ENCODE measurements at regions not wholly inside any gene's neighbourhood (a gene's known extent, or its start where the extent isn't known, plus 50 kb on each side); places are given as distances from the start of the nearest gene placed in this dataset.

DNA sequence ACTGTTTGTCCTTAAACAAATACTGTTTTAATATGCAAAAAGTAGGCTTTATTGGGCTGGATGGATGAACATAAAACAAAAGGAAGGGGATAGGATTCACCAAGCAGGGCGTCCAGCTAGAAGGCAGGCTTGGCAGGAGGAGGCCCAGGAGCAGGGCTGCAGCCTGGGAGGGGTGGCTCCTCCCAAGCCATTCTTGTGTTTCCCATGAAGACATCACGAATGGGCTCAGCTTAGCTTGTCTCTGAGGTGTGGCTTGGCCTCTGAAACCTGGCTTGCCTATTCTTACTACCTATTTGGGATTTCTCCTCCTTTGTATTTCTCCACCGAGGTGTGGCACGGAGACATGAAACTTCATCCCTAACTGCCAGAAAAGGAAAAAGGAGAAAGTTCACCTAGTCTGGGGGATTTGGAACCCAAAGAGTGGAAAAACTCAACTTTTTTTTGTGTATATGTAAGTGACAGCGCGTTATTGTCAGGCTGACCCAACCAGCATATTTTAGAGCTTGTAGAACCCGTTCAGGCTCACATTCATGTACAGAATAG is 481.9 kb upstream of the SPRED2 start:
- Histone ChIP-seq H3K4me3 (ENCODE audit: low read depth, low read length, poor library complexity, severe bottlenecking) (no peak overlapping the region), H3K4me1 (ENCODE audit: insufficient read depth, low read length, poor library complexity, severe bottlenecking) (peaks cover 25% of the 10 kb centered on the region), H3K36me3 (ENCODE audit: insufficient read depth, low read length, poor library complexity, severe bottlenecking) (no peaks in the 10 kb centered on the region), H3K27me3 (replicated peaks; ENCODE audit: insufficient read depth, low read depth, low read length, poor library complexity) (no peaks in the 10 kb centered on the region), H3K9me3 (ENCODE audit: low read depth, low read length, poor library complexity, severe bottlenecking) (no peaks in the 10 kb centered on the region), H3K27ac (ENCODE audit: low read depth, low read length, poor library complexity, severe bottlenecking) (peak overlapping the region; percentile 39)
- intact Hi-C loops (cut with micrococcal nuclease; ENCODE audit: unreplicated experiment) = no loop called here
- POLR2A ChIA-PET (ENCODE audit: low non-redundant PET) = interaction anchor here (0.6 kb wide), 1 partner anchor 961 kb away, joined by 3 read pairs; no protein-coding TSS in a partner anchor
- no peak for TF ChIP-seq EZH2 (IDR thresholded peaks at IDR 0.05; ENCODE audit: borderline replicate concordance, low read depth, low read length, poor library complexity, severe bottlenecking)
- TF ChIP-seq, protein P1, sequence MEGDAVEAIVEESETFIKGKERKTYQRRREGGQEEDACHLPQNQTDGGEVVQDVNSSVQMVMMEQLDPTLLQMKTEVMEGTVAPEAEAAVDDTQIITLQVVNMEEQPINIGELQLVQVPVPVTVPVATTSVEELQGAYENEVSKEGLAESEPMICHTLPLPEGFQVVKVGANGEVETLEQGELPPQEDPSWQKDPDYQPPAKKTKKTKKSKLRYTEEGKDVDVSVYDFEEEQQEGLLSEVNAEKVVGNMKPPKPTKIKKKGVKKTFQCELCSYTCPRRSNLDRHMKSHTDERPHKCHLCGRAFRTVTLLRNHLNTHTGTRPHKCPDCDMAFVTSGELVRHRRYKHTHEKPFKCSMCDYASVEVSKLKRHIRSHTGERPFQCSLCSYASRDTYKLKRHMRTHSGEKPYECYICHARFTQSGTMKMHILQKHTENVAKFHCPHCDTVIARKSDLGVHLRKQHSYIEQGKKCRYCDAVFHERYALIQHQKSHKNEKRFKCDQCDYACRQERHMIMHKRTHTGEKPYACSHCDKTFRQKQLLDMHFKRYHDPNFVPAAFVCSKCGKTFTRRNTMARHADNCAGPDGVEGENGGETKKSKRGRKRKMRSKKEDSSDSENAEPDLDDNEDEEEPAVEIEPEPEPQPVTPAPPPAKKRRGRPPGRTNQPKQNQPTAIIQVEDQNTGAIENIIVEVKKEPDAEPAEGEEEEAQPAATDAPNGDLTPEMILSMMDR (conservative IDR thresholded peaks at IDR 0.05; ENCODE audit: low read depth, low read length) = no peak
- BruUV-seq (replicated peaks) = no TSS peak
- DNase-seq (ENCODE audit: low spot score) = peak; percentile 15
- CTCF ChIA-PET = no interaction called here

DNA sequence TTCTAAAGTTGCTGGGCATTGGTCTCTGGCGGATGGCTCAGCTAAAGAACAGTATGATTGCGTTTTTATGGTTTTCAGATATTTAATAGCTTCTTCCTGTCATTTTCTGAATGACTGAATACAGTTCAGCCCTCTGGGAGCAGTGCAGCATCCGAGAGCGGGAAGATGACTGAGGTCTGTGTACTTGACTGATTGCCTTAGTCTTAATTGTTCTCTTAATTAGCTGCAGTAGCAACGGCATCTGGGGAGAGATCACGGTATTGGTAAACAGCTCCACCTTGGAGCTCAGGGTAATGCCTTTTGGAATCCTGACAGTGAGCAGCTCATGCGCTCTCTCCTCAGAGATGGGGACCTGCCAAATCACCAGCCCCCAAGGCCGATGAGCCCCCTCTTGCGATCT is 481.4 kb upstream of the SPRED2 start:
- Histone ChIP-seq H3K9me3 (ENCODE audit: low read depth, low read length, poor library complexity, severe bottlenecking) (no peaks in the 10 kb centered on the region), H3K4me1 (ENCODE audit: insufficient read depth, low read length, poor library complexity, severe bottlenecking) (peaks cover 25% of the 10 kb centered on the region), H3K27me3 (replicated peaks; ENCODE audit: insufficient read depth, low read depth, low read length, poor library complexity) (no peaks in the 10 kb centered on the region), H3K4me3 (ENCODE audit: low read depth, low read length, poor library complexity, severe bottlenecking) (no peak overlapping the region), H3K36me3 (ENCODE audit: insufficient read depth, low read length, poor library complexity, severe bottlenecking) (no peaks in the 10 kb centered on the region), H3K27ac (ENCODE audit: low read depth, low read length, poor library complexity, severe bottlenecking) (peak overlapping the region; percentile 39)
- CTCF ChIA-PET = interaction anchor here (1.0 kb wide), 1 partner anchor 190 kb away, joined by 3 read pairs; no protein-coding TSS in a partner anchor
- intact Hi-C loops (cut with micrococcal nuclease; ENCODE audit: unreplicated experiment) = no loop called here
- TF ChIP-seq, protein P1 (conservative IDR thresholded peaks at IDR 0.05; ENCODE audit: low read depth, low read length) = no peak
- no peak for TF ChIP-seq EZH2 (IDR thresholded peaks at IDR 0.05; ENCODE audit: borderline replicate concordance, low read depth, low read length, poor library complexity, severe bottlenecking)
- BruUV-seq (replicated peaks) = no TSS peak
- peak; percentile 67 for DNase-seq (ENCODE audit: low spot score)
- POLR2A ChIA-PET (ENCODE audit: low non-redundant PET) = interaction anchor here (0.6 kb wide), 1 partner anchor 962 kb away, joined by 3 read pairs; no protein-coding TSS in a partner anchor

DNA sequence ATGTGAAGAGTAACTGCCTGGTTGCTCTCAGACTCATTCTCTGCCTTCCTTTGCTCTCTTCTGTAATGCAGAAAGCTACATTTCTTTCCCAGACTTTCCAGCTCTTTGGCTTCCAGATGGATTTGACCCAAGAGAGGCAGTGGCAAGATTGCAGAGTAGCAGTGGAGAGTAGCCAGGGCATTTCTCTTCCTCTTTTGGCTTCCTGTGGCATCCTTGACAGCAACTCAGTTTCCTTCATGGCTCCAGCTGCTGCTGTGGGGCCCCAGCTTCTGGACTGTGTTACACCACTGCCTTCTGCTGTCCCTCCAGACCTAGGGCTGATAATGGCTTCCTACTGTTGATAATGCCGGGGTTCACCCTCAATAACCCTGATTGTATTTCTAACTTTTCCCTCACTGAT is 469.4 kb upstream of the SPRED2 start:
- ChIA-PET POLR2A (ENCODE audit: low non-redundant PET) (no interaction called here), CTCF (no interaction called here)
- BruUV-seq (replicated peaks) = no TSS peak
- intact Hi-C loops (cut with micrococcal nuclease; ENCODE audit: unreplicated experiment) = no loop called here
- Histone ChIP-seq H3K9me3 (ENCODE audit: low read depth, low read length, poor library complexity, severe bottlenecking) (peaks cover 8% of the 10 kb centered on the region), H3K27me3 (replicated peaks; ENCODE audit: insufficient read depth, low read depth, low read length, poor library complexity) (no peaks in the 10 kb centered on the region), H3K36me3 (ENCODE audit: insufficient read depth, low read length, poor library complexity, severe bottlenecking) (no peaks in the 10 kb centered on the region), H3K4me3 (ENCODE audit: low read depth, low read length, poor library complexity, severe bottlenecking) (no peak overlapping the region), H3K27ac (ENCODE audit: low read depth, low read length, poor library complexity, severe bottlenecking) (no peak overlapping the region), H3K4me1 (ENCODE audit: insufficient read depth, low read length, poor library complexity, severe bottlenecking) (no peaks in the 10 kb centered on the region)
- TF ChIP-seq EZH2 (IDR thresholded peaks at IDR 0.05; ENCODE audit: borderline replicate concordance, low read depth, low read length, poor library complexity, severe bottlenecking) = no peak
- TF ChIP-seq, protein P1 (conservative IDR thresholded peaks at IDR 0.05; ENCODE audit: low read depth, low read length) = no peak
- DNase-seq (ENCODE audit: low spot score) = no peak
